ENCODE measurements at regions not wholly inside any gene's neighbourhood (a gene's known extent, or its start where the extent isn't known, plus 50 kb on each side); places are given as distances from the start of the nearest gene placed in this dataset.

GRCh38 chr12:3991798-3992580 is 118.8 kb upstream of the PARP11 start:
- DNase-seq (ENCODE audit: low read depth), result no peak

DNA sequence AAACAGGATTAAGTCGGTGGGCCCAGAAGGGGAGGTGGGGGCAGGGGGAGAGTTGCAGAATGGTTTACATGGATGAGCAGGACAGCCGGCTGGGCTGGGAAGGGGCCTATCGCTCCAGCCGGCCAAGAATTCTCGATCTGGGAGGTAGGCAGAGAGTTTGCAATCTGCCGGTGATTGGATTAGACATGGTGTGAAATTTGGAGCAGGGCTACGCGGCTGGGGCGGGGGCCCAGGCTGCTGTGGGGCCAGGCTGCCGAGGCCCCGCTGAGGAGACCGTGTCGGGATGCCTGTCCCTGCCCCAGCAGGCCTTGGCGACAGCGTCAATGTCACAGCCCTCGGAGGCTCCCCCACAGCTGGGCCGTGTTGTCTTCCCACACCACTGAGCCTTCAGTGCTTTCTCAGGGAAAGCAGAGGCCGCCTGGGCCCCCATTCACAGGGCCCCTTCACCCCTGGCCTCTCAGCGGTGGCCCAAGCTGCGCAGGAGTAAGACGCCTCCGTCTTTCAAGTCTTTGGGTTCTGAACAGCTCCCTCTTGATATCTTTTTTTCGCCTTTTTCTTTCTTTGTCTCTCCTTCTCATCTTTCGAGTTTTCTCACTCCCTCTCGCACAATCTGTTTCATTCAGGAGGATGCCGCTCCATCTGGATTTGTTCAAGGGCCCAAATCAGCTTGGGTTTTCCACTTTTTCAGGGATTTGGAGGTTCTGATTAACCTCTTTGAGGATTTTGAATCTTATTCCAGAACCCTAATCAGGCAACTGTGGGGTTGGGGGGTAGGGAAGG is 117.5 kb upstream of the PARP11 start:
- no peak for DNase-seq (ENCODE audit: low read depth)

GRCh38 chr12:3989218-3989550 is 116.0 kb upstream of the PARP11 start:
- DNase-seq (ENCODE audit: low read depth), result no peak

- no peak for DNase-seq (ENCODE audit: low read depth)
These were observed 115.5 kb upstream of the PARP11 start for GRCh38 chr12:3988519-3989217.

DNA sequence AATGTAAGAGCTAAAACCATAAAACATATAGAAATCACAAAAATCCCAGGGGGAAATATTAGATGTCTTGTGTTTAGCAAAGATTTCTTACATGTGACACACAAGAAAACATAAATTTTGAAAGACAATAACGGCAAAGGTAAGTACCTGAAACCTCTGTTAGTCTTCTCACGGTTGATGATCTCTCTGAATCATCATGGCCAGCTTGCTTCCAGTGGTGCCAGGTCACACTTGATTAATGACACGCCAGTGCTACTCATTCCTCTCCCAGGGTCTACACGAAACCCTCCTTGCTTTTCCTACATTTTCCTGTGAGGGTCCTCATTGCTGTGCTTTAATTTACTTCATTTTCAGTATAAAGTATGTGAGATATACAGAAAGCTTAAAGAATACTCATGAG is 114.4 kb upstream of the PARP11 start:
- no peak for DNase-seq (ENCODE audit: low read depth)

DNA sequence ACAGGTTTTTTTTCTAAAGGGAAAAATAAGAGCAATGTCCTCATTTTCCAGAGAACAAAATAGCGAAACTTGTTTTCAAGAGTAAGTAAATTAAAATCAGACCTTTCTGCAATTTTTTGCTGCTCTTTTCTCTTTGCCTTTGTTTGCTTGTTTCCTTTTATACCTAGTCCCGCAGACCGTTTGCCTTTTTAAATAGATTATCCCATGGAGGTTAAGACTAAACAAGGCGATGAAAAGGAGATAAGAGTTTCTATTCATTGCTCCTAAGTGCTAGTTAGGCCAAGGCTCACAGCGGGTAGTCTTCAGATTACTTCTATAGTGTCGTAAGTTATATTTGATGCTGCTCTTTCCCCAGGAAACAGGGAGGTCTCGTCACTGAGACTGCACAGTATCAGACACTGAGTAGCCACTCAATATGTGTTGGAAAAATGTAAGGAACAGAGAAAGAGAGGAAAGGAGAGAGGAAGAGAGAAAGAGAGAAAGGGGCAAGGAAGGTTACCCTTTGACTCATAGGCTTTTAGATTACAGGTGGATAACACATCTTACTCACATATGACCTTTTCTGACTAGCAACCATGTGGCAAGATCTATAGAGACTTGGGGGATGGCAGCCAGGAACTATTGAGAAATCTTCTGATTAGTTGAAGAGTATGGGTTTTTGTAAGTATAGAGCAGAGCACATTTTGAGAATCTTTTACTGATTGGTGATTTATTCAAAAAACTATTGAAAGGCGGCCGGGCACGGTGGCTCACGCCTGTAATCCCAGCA is 107.5 kb upstream of the PARP11 start:
- no peak for DNase-seq (ENCODE audit: low read depth)

GRCh38 chr12:3977621-3978020 is 104.4 kb upstream of the PARP11 start:
- DNase-seq (ENCODE audit: low read depth), result no peak

GRCh38 chr12:3976351-3976938 is 103.2 kb upstream of the PARP11 start:
- no peak for DNase-seq (ENCODE audit: low read depth)

- no peak for DNase-seq (ENCODE audit: low read depth)
These were observed 102.5 kb upstream of the PARP11 start for GRCh38 chr12:3975652-3976051.

DNA sequence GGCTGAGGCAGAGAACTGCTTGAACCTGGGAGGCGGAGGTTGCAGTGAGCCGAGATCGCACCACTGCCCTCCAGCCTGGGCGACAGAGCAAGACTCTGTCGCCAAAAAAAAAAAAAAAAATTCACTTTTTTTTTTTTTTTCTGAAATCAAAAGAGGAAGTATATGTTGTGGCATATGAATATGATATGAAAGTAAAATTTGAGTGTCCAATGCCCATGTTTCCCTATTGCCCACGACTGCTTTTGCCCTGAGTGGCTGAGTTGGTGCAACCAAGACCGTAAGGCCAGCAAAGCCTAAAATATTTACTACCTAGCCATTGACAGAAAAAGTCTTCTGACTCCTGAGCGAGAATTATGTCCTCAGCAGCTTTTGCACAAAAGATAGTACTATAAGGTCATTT is 101.7 kb upstream of the PARP11 start:
- no peak for DNase-seq (ENCODE audit: low read depth)

DNA sequence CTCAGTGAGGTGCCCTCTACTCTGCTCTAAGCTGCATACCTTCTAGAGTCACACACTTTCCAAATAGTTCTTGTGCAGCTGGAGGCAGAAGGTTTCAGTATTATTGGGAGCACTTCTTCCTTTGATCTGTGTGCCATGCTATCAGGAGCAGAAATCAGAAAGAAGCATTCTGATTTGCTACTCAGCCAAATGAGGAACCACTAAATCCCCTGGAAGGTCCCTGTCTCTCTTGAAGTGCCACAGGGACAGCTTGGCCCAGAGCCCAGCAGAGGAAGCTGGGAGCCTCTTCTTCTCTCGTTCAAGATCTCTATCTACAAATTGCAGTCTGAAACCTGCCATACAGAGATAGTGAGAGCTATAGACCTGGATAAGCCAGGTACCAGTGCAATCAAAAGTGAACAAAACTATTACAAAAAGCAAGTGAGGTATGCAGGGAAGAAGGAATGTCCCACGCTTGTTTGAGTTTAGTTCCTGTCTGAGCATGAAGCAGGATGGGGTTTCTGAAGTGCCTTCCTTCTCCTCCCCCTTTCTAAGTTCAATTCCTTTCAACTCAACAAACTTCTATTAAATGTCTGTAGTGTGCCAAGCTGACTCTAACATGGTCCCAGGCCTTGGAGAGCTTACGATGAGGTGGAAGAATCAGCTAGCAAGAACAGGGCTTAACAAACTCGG is 100.9 kb upstream of the PARP11 start:
- no peak for DNase-seq (ENCODE audit: low read depth)

- DNase-seq (ENCODE audit: low read depth), result no peak
These were observed 100.2 kb upstream of the PARP11 start for GRCh38 chr12:3973269-3973884.

- no peak for DNase-seq (ENCODE audit: low read depth)
These were observed 99.4 kb upstream of the PARP11 start for GRCh38 chr12:3972576-3972975.

- no peak for DNase-seq (ENCODE audit: low read depth)
These were observed 95.3 kb upstream of the PARP11 start for GRCh38 chr12:3968523-3968922.

GRCh38 chr12:3967556-3968160 is 94.5 kb upstream of the PARP11 start:
- DNase-seq (ENCODE audit: low read depth), result no peak

DNA sequence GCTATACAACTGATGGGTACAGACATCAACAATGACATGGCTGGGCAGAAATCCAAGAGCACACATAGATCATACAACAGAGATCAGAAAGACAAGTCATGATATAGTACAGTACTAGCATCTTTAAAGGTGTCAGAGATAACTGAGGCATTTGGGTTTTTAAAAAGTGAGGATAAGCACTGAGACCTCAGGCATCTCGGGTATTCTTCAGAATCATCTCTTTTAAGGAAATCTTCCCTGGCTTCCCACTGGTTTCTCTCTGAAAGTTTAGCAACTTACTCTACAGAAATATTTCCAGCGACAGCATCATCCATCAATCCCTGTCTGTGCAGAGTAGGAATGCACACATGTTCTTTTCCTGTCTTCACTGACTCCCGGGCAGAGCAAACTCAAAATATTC is 93.2 kb upstream of the PARP11 start:
- no peak for DNase-seq (ENCODE audit: low read depth)

- DNase-seq (ENCODE audit: low read depth), result no peak
These were observed 91.8 kb upstream of the PARP11 start for GRCh38 chr12:3965046-3965445.

- DNase-seq (ENCODE audit: low read depth), result no peak
These were observed 91.2 kb upstream of the PARP11 start for GRCh38 chr12:3964439-3964838.

DNA sequence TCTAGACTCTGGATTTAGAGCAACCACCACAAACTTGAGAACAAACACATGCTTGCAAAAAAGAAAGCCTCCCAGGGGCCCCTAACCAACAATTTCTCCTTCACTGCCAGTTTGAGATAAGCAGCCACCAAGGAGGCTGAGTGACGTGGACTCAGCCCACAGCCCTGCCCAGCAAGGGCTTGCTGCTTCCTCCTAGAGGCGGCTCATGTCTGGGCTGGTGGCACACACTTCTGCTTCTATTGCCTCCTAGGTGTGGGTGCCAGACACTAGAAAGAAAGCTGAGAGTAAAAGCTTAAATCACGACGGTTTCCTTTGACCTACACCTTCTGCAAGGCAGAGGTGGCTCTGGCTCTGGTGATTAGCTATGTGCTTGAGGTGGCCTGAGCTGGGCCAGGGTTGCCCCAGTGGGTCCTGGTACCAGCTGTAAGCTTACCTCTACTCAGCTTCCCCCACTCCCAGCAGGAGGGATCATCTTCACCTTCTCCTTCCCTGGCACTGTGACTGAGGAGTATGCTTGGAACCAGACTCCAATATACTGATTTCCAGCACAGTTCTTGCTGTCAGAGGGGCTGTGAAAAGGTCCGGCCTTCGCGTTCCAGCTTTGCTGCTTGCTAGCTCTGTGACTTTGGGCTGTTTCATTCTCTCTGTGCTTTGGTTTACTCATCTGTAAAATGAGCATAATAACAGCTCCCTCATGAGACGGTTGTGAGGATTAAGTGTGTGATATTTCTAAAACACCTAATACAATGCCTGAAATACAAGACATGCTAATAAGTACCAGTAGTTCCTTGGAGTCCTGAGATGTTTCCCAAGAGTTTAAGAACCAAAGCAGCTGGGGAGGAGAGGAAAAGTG is 89.7 kb upstream of the PARP11 start:
- DNase-seq (ENCODE audit: low read depth), result peak; percentile 27

DNA sequence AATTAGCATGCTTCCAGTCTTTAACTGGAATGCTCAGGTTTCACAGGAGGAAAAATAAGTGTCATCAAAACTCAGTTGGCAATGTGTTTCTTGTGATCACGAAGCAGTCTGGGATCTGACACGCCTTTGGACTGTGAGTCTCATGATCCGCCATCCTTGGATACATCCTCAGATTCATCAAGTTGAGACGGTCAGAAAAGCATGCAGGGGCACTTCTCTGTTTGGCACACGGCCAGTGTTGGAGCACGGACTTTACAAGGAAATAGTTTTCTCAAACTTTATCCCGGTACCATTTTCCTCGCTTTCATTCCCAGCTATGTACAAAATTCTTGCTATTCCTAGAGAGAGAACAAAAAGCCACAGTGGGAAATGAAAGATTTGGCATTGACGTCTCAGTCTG is 88.4 kb upstream of the PARP11 start:
- DNase-seq (ENCODE audit: low read depth), result no peak

Data from stimulated activated CD8-positive, alpha-beta memory T cell treated with anti-CD3 and anti-CD28 coated beads, Interleukin-15, amount 100 ng/mL, for 1 hour (primary cell).